ENCODE measurements at regions not wholly inside any gene's neighbourhood (a gene's known extent, or its start where the extent isn't known, plus 50 kb on each side); places are given as distances from the start of the nearest gene placed in this dataset.

DNA sequence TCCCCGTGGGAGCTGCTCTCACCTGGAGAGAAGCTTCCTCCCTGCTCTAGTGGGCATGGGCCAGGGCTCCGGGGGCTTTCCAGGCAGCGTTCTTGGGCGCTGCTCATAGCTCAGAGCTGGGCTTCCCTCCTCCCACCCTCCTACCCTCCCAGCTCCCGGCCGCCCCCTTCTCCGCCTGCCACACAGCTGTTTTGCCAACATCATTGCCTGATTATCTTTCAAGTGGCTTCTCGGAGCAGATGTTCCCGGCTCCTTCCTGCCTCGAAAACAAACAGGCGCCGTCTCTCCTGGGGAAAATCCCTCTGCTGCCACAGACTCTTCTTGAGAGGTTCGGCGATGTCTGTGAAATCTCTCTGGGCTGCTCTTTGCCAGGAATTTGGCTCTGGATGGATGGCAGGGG, 195.6 kb downstream of the RPLP1 start:
- TF ChIP-seq, protein P1, sequence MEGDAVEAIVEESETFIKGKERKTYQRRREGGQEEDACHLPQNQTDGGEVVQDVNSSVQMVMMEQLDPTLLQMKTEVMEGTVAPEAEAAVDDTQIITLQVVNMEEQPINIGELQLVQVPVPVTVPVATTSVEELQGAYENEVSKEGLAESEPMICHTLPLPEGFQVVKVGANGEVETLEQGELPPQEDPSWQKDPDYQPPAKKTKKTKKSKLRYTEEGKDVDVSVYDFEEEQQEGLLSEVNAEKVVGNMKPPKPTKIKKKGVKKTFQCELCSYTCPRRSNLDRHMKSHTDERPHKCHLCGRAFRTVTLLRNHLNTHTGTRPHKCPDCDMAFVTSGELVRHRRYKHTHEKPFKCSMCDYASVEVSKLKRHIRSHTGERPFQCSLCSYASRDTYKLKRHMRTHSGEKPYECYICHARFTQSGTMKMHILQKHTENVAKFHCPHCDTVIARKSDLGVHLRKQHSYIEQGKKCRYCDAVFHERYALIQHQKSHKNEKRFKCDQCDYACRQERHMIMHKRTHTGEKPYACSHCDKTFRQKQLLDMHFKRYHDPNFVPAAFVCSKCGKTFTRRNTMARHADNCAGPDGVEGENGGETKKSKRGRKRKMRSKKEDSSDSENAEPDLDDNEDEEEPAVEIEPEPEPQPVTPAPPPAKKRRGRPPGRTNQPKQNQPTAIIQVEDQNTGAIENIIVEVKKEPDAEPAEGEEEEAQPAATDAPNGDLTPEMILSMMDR (conservative IDR thresholded peaks at IDR 0.05; ENCODE audit: low read length), result no peak
- no peak for TF ChIP-seq EZH2phosphoT487 (IDR thresholded peaks at IDR 0.05; ENCODE audit: borderline replicate concordance, low read depth, low read length)
